Neuronal stem cell (in vitro differentiated cells): ENCODE measurements at regions not wholly inside any gene's neighbourhood (a gene's known extent, or its start where the extent isn't known, plus 50 kb on each side); places are given as distances from the start of the nearest gene placed in this dataset.
A peak's percentile ranks its signal among the peaks of the same experiment; 100 is the strongest.

ENCODE experiments used
- DNase-seq: peaks from one replicate; pipeline ENCODE4 v3.0.0-alpha.2; 2013; ENCODE audit warnings: low spot score
- H2AFZ ChIP-seq: one replicate; pipeline ENCODE4 v1.6.1; 2013; ENCODE audit warnings: mild to moderate bottlenecking, low read length, inconsistent platforms
- H2AK5ac ChIP-seq: 2 replicates; pipeline ENCODE4 v1.6.1; 2013; ENCODE audit warnings: low read depth, mild to moderate bottlenecking, inconsistent platforms, low read length, moderate library complexity, mixed read lengths
- H2BK120ac ChIP-seq: 2 replicates; pipeline ENCODE4 v1.6.1; 2013; ENCODE audit warnings: low read depth, mild to moderate bottlenecking, inconsistent platforms, low read length, moderate library complexity, mixed read lengths
- H2BK12ac ChIP-seq: one replicate; pipeline ENCODE4 v1.6.1; 2013; ENCODE audit warnings: low read length, inconsistent platforms
- H2BK15ac ChIP-seq: 2 replicates; pipeline ENCODE4 v1.6.1; 2013; ENCODE audit warnings: mild to moderate bottlenecking, low read length, inconsistent platforms, mixed read lengths
- H2BK5ac ChIP-seq: one replicate; pipeline ENCODE4 v1.6.1; 2013; ENCODE audit warnings: inconsistent platforms, mild to moderate bottlenecking, low read length, moderate library complexity
- H3K14ac ChIP-seq: one replicate; pipeline ENCODE4 v1.6.1; 2013; ENCODE audit warnings: low read length, inconsistent platforms
- H3K18ac ChIP-seq: 2 replicates; pipeline ENCODE4 v1.6.1; 2013; ENCODE audit warnings: low read length, inconsistent platforms
- H3K23ac ChIP-seq: 2 replicates; pipeline ENCODE4 v1.6.1; 2013; ENCODE audit warnings: low read depth, mild to moderate bottlenecking, mixed read lengths, low read length, inconsistent platforms; ENCODE audit not compliant: poor library complexity
- H3K27ac ChIP-seq: replicated peaks from 3 replicates; pipeline ENCODE4 v1.5.1; 2013; ENCODE audit warnings: low read length, inconsistent platforms
- H3K27me3 ChIP-seq, 3 experiments: 2 replicates each; pipeline ENCODE4 v1.6.1; 2013; ENCODE audit warnings: low read length in 3 of 3, mild to moderate bottlenecking in 2 of 3, inconsistent platforms in 1 of 3, low read depth in 1 of 3, mixed read lengths in 1 of 3, moderate library complexity in 1 of 3; ENCODE audit not compliant: control insufficient read depth in 3 of 3, insufficient read depth in 3 of 3
- H3K36me3 ChIP-seq, 2 donors: replicated peaks in 1 of 2; 2 replicates each; pipeline ENCODE4 v1.6.1; 2013; ENCODE audit warnings: low read length in 2 of 2; ENCODE audit not compliant: control insufficient read depth in 2 of 2, insufficient read depth in 2 of 2
- H3K4ac ChIP-seq: 2 replicates; pipeline ENCODE4 v1.6.1; 2013; ENCODE audit warnings: inconsistent platforms, mild to moderate bottlenecking, low read length, moderate library complexity
- H3K4me1 ChIP-seq, 2 donors: 1 replicate in 1 of 2; 2 replicates in 1 of 2; pipeline ENCODE4 v1.6.1; 2013; ENCODE audit warnings: low read length in 2 of 2, low read depth in 1 of 2; ENCODE audit not compliant: control insufficient read depth in 2 of 2, insufficient read depth in 1 of 2
- H3K4me2 ChIP-seq: one replicate; pipeline ENCODE4 v1.6.1; 2013; ENCODE audit warnings: mild to moderate bottlenecking, low read length, inconsistent platforms; ENCODE audit not compliant: insufficient read depth, poor library complexity, severe bottlenecking
- H3K4me3 ChIP-seq, 2 donors: 2 replicates each; pipeline ENCODE4 v1.5.1; 2013; ENCODE audit warnings: low read length in 2 of 2, mild to moderate bottlenecking in 2 of 2, inconsistent platforms in 1 of 2, moderate library complexity in 1 of 2
- H3K79me1 ChIP-seq: one replicate; pipeline ENCODE4 v1.6.1; 2013; ENCODE audit warnings: low read depth, mild to moderate bottlenecking, inconsistent platforms, low read length, moderate library complexity
- H3K9ac ChIP-seq: one replicate; pipeline ENCODE4 v1.6.1; 2013; ENCODE audit warnings: mild to moderate bottlenecking, low read depth, low read length, inconsistent platforms; ENCODE audit not compliant: poor library complexity
- H3K9me3 ChIP-seq, 2 donors: replicated peaks in 1 of 2; 2 replicates each; pipeline versions ENCODE3 to v1.6.1; 2013; ENCODE audit warnings: low read length in 2 of 2, mild to moderate bottlenecking in 2 of 2, inconsistent platforms in 1 of 2, low read depth in 1 of 2, mixed read lengths in 1 of 2, moderate library complexity in 1 of 2; ENCODE audit not compliant: control insufficient read depth in 2 of 2, insufficient read depth in 1 of 2
- H4K8ac ChIP-seq: one replicate; pipeline ENCODE4 v1.6.1; 2013; ENCODE audit warnings: low read depth, mild to moderate bottlenecking, inconsistent platforms, low read length, moderate library complexity
- H4K91ac ChIP-seq: one replicate; pipeline ENCODE4 v1.6.1; 2013; ENCODE audit warnings: low read length, low read depth, mild to moderate bottlenecking, inconsistent platforms; ENCODE audit not compliant: poor library complexity
- WGBS, 2 donors: extraction: QIAGEN DNeasy Blood & Tissue Kit; methylation state at CpG; one replicate each; pipeline ENCODE4 v1.1.7; 2013; ENCODE audit warnings: missing lambda C conversion rate in 2 of 2, mixed read lengths in 1 of 2; ENCODE audit not compliant: insufficient read length in 2 of 2, insufficient replicate concordance in 1 of 2; ENCODE audit errors: extremely low coverage in 2 of 2; 5-methylcytosine and 5-hydroxymethylcytosine counted together

- H3K79me1 ChIP-seq, result no peaks in the 10 kb centered on the region
- no peak overlapping the region for H3K9ac ChIP-seq
- no peak overlapping the region for H2BK12ac ChIP-seq
- no peaks in the 10 kb centered on the region for H3K9me3 ChIP-seq
- no peak overlapping the region for H3K14ac ChIP-seq
- no peak overlapping the region for H3K4me2 ChIP-seq
- no peak overlapping the region for H4K8ac ChIP-seq
- H4K91ac ChIP-seq, result no peak overlapping the region
- no peak overlapping the region for H3K18ac ChIP-seq
- no peak for DNase-seq
- H2AK5ac ChIP-seq, result no peak overlapping the region
- H3K36me3 ChIP-seq, result no peaks in the 10 kb centered on the region
- no peak overlapping the region for H2BK15ac ChIP-seq
- no peak overlapping the region for H3K4ac ChIP-seq
- H2AFZ ChIP-seq, result no peak overlapping the region
- no peak overlapping the region for H2BK5ac ChIP-seq
- H3K27me3 ChIP-seq, result no peaks in the 10 kb centered on the region
- WGBS, 2 donors, result no CpG with 5 or more reads among the region's 3 CpGs
- peaks cover 7 to 12% of the 10 kb centered on the region in 2 donors for H3K4me1 ChIP-seq
- no peak overlapping the region for H3K27ac ChIP-seq
- H3K4me3 ChIP-seq, result no peak overlapping the region
- no peak overlapping the region for H3K23ac ChIP-seq
- no peak overlapping the region for H2BK120ac ChIP-seq
These were observed 59.5 kb upstream of the SMAD6 start for GRCh38 chr15:66642514-66642913.

DNA sequence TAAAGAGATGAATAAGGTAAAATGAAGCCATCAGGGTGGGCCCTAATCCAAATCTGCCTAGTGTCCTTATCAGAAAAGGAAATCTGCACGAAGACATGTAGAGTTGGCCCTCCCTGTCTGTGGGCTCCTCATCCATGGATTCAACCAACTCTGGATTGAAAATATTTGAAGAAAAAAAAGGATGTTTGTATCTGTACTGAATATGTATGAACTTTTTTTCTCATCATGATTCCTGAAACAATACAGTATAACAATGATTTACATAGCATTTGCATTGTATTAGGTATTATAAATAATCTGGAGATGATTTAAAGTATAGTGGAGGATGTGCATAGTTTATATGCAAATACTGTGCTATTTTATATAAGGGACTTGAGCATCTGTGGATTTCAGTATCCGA is 59.0 kb upstream of the SMAD6 start:
- no peak overlapping the region for H3K23ac ChIP-seq
- H2AK5ac ChIP-seq, result no peak overlapping the region
- no peak overlapping the region for H2BK5ac ChIP-seq

GRCh38 chr15:66644000-66644787 is 57.8 kb upstream of the SMAD6 start:
- Histone ChIP-seq H2AK5ac (no peak overlapping the region), H3K36me3 (no peaks in the 10 kb centered on the region), H3K14ac (no peak overlapping the region), H3K4me3 (no peak overlapping the region), H3K79me1 (no peaks in the 10 kb centered on the region), H2BK15ac (no peak overlapping the region), H3K4ac (no peak overlapping the region), H3K4me1 (peaks cover 8 to 12% of the 10 kb centered on the region in 2 donors), H3K9me3 (no peaks in the 10 kb centered on the region), H3K18ac (no peak overlapping the region), H4K8ac (no peak overlapping the region), H2AFZ (peak overlapping the region; percentile 90), H2BK120ac (no peak overlapping the region), H2BK12ac (no peak overlapping the region), H3K27me3 (no peaks in the 10 kb centered on the region), H4K91ac (no peak overlapping the region), H3K23ac (no peak overlapping the region), H3K4me2 (no peak overlapping the region), H3K9ac (no peak overlapping the region), H3K27ac (no peak overlapping the region), H2BK5ac (no peak overlapping the region)
- DNase-seq, result no peak
- WGBS, 2 donors, result no CpG with 5 or more reads among the region's 13 CpGs

More for the DNA sequence above, 59.0 kb upstream of the SMAD6 start:
- H3K4me3 ChIP-seq, result no peak overlapping the region
- no peak overlapping the region for H2BK15ac ChIP-seq
- H3K27me3 ChIP-seq, result no peaks in the 10 kb centered on the region
- no peak overlapping the region for H3K14ac ChIP-seq
- H3K9me3 ChIP-seq, result no peaks in the 10 kb centered on the region
- no peak overlapping the region for H3K9ac ChIP-seq
- peaks cover 7 to 12% of the 10 kb centered on the region in 2 donors for H3K4me1 ChIP-seq
- DNase-seq, result no peak
- H3K79me1 ChIP-seq, result no peaks in the 10 kb centered on the region
- H2BK120ac ChIP-seq, result no peak overlapping the region
- no peak overlapping the region for H4K91ac ChIP-seq
- no peak overlapping the region for H2AFZ ChIP-seq
- no peak overlapping the region for H4K8ac ChIP-seq
- no peak overlapping the region for H3K4ac ChIP-seq
- H3K4me2 ChIP-seq, result no peak overlapping the region
- no peak overlapping the region for H2BK12ac ChIP-seq
- H3K18ac ChIP-seq, result no peak overlapping the region
- no peak overlapping the region for H3K27ac ChIP-seq
- no CpG with 5 or more reads among the region's 2 CpGs for WGBS, 2 donors
- H3K36me3 ChIP-seq, result no peaks in the 10 kb centered on the region

DNA sequence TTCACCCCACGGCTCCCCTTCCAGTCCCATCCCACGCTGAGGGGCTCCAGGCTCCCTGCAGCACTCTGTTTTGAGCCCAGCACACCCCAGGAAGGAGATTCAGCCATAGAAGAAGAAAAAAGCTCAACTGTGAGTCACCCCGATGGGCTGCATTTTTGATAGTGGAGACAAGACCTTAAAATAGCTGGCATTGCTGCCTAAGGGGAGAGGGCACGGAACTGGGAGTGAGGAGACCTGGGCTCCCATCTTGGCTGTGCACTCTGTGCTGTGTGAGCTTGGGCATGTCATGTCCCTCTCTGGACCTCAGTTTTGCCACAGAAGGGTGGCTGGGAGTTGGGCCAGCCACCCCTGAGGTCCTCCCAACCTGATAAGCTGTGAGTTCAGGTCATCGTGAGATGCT is 57.2 kb upstream of the SMAD6 start:
- H3K14ac ChIP-seq, result no peak overlapping the region
- no peak overlapping the region for H3K4me3 ChIP-seq
- peak overlapping the region; percentile 12 for H2BK12ac ChIP-seq
- no peak overlapping the region for H3K4ac ChIP-seq
- no peak overlapping the region for H4K91ac ChIP-seq
- H3K4me1 ChIP-seq, result peaks cover 11 to 17% of the 10 kb centered on the region in 2 donors
- peak overlapping the region; percentile 12 for H2AK5ac ChIP-seq
- H3K9me3 ChIP-seq, result no peaks in the 10 kb centered on the region
- no peaks in the 10 kb centered on the region for H3K27me3 ChIP-seq
- H3K23ac ChIP-seq, result no peak overlapping the region
- no peak overlapping the region for H2BK5ac ChIP-seq
- H2AFZ ChIP-seq, result peak overlapping the region; percentile 90
- no peak overlapping the region for H4K8ac ChIP-seq
- no peak overlapping the region for H3K4me2 ChIP-seq
- no peak overlapping the region for H2BK15ac ChIP-seq
- no peaks in the 10 kb centered on the region for H3K79me1 ChIP-seq
- no peak overlapping the region for H2BK120ac ChIP-seq
- H3K27ac ChIP-seq, result no peak overlapping the region
- H3K9ac ChIP-seq, result no peak overlapping the region
- H3K36me3 ChIP-seq, result no peaks in the 10 kb centered on the region
- peak overlapping the region; percentile 68 for H3K18ac ChIP-seq
- no peak for DNase-seq
- no CpG with 5 or more reads among the region's 5 CpGs for WGBS, 2 donors
